HG02588 (cell line): ENCODE measurements at regions not wholly inside any gene's neighbourhood (a gene's known extent, or its start where the extent isn't known, plus 50 kb on each side); places are given as distances from the start of the nearest gene placed in this dataset.
A peak's percentile ranks its signal among the peaks of the same experiment; 100 is the strongest.
"Not testable (repeated sequence)": the region's sequence is repeated elsewhere in the genome, so short reads cannot be mapped to it uniquely, and the experiment has no call there.

Source experiments
- ATAC-seq: cut with Tn5 transposase; IDR thresholded peaks from one replicate; pipeline ENCODE4 v1.9.1; 2021; ENCODE audit warnings: mild to moderate bottlenecking, moderate library complexity; ENCODE audit not compliant: unreplicated experiment

GRCh38 chr10:36880898-36881297, 244.5 kb upstream of the ANKRD30A start:
- no peak for ATAC-seq

GRCh38 chr10:36872702-36873393, 252.6 kb upstream of the ANKRD30A start:
- ATAC-seq = peak; percentile 96

GRCh38 chr10:36840788-36841187, 284.6 kb upstream of the ANKRD30A start:
- ATAC-seq = no peak

GRCh38 chr10:36837416-36837815, 288.0 kb upstream of the ANKRD30A start:
- no peak for ATAC-seq

- ATAC-seq = no peak
Observed at GRCh38 chr10:36819781-36820180, 305.6 kb upstream of the ANKRD30A start.

- ATAC-seq = no peak
Observed at GRCh38 chr10:36817898-36818297, 307.5 kb upstream of the ANKRD30A start.

- ATAC-seq = no peak
Observed at GRCh38 chr10:36808625-36809362, 316.6 kb upstream of the ANKRD30A start.

- no peak for ATAC-seq
Observed at GRCh38 chr10:36803229-36803628, 322.2 kb upstream of the ANKRD30A start.

GRCh38 chr10:36802490-36803153, 322.8 kb upstream of the ANKRD30A start:
- no peak for ATAC-seq

GRCh38 chr10:36801660-36802059, 323.7 kb upstream of the ANKRD30A start:
- ATAC-seq = no peak

GRCh38 chr10:36794981-36795380, 330.4 kb upstream of the ANKRD30A start:
- ATAC-seq = no peak

- no peak for ATAC-seq
Observed at GRCh38 chr10:36789974-36790373, 335.4 kb upstream of the ANKRD30A start.

- no peak for ATAC-seq
Observed at GRCh38 chr10:36788152-36788551, 337.2 kb upstream of the ANKRD30A start.

GRCh38 chr10:36783400-36783799, 342.0 kb upstream of the ANKRD30A start:
- ATAC-seq = no peak

- ATAC-seq = no peak
Observed at GRCh38 chr10:36781570-36781969, 343.8 kb upstream of the ANKRD30A start.

- no peak for ATAC-seq
Observed at GRCh38 chr10:36780158-36780557, 345.2 kb upstream of the ANKRD30A start.

- ATAC-seq = no peak
Observed at GRCh38 chr10:36779238-36779846, 346.1 kb upstream of the ANKRD30A start.

- ATAC-seq = no peak
Observed at GRCh38 chr10:36778651-36779050, 346.7 kb upstream of the ANKRD30A start.

- no peak for ATAC-seq
Observed at GRCh38 chr10:36773652-36774051, 351.7 kb upstream of the ANKRD30A start.

- ATAC-seq = no peak
Observed at GRCh38 chr10:36771725-36772124, 353.7 kb upstream of the ANKRD30A start.

GRCh38 chr10:36769741-36770140, 355.7 kb upstream of the ANKRD30A start:
- not testable (repeated sequence) for ATAC-seq
